HG03139 (cell line): ENCODE measurements at regions not wholly inside any gene's neighbourhood (a gene's known extent, or its start where the extent isn't known, plus 50 kb on each side); places are given as distances from the start of the nearest gene placed in this dataset.
"Not testable (repeated sequence)": the region's sequence is repeated elsewhere in the genome, so short reads cannot be mapped to it uniquely, and the experiment has no call there.

ENCODE experiments used
- ATAC-seq: cut with Tn5 transposase; IDR thresholded peaks from one replicate; pipeline ENCODE4 v1.9.1; 2021; ENCODE audit not compliant: unreplicated experiment

GRCh38 chr9:115692868-115693267 is 460.7 kb upstream of the PAPPA start:
- ATAC-seq, result not testable (repeated sequence)

GRCh38 chr9:115694014-115694413 is 459.6 kb upstream of the PAPPA start:
- ATAC-seq, result no peak

DNA sequence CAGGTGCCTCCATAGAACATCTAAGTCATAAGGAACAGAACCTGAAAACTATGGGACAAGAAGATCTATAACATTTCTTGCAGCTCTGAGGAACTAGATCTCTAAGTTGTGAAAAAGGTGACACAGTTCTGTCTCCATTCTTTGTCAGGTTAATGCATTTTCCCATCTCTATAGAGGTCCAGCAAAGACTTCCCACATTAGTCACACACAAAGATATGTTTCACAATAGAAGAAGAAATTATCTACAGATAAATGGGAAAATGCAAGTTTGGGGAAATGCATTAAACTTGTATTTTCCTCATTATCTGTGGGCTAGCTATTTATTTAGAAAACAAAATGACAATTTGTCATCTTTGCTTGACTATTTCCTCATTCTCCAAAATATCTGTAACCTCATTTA is 458.6 kb upstream of the PAPPA start:
- no peak for ATAC-seq

DNA sequence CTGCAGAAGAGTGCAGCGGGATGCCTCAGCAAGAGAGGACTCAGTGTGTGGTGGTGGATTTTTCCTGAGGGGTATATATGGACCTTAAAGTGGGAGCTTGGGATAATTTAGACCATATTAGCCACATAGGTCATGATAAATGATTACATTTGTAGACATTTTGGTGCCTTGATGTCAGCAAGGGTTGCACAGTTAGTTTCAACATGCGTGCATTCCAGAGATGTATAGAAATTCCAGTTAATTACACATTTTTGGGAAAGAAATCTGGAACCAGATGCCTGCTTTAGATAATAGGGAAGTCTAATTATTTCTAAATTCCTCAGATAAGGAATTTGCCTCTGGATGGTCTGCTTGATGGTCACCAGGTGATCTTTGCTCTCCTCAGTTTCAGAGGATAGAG is 440.6 kb upstream of the PAPPA start:
- ATAC-seq, result no peak

- no peak for ATAC-seq
Measured at GRCh38 chr9:115715666-115716065, 437.9 kb upstream of the PAPPA start.

DNA sequence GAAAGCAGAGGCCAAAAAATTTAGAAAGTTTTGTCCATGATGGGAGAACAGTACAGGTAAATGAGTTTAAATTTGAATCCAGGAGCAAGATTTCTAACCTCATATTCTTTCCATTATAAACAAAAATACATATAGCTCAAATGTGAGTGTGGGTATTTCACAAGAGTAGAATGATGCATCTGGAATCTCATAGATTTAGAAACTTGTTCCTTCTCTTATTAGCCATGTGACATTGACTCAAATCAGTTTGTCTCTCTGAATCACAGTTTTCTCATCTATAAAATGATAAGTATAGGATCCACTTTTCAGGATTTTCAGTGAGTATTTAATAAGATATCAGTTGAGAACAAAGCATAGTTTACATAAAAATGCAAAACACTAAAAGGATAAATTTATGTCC is 436.3 kb upstream of the PAPPA start:
- no peak for ATAC-seq

DNA sequence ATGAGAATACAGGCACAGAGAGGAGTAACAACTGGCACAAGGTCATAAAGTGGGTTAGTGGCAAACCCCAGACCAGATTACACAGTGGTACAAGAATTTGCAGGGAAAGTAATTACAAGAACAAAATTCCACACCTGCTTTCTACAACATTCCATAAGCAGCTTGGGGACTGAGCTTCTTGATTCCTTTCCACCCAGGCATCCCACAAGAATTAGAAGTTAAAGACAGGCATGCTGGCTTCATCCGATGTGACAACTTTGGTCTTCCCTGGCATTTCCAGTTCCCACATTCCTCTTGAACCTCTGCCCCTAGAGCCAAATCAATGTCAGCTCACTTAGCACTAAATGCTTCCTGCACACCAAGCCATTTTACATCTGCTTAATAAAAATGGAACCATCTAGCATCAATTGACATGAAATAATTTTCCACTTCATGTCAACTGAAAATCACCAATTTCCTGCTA is 435.8 kb upstream of the PAPPA start:
- no peak for ATAC-seq

DNA sequence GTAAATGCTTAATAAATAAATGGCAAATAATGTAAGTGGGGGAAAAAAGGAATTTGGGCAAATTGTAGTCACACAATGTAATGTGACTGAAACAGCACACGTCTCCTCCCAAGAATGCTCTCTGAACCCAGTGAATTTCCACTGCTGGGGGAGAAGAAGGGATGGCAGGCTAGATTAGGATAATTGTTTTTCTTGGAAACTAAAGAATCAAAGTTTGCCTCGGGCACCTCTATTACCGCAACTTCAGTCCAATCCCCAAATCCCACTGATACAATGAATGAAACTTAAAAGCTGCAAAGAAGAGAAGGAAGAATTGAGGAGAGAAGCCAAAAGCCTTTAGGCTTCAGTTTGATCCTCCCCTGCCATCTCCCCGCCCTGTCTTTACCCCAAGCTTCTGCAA is 423.2 kb upstream of the PAPPA start:
- no peak for ATAC-seq

DNA sequence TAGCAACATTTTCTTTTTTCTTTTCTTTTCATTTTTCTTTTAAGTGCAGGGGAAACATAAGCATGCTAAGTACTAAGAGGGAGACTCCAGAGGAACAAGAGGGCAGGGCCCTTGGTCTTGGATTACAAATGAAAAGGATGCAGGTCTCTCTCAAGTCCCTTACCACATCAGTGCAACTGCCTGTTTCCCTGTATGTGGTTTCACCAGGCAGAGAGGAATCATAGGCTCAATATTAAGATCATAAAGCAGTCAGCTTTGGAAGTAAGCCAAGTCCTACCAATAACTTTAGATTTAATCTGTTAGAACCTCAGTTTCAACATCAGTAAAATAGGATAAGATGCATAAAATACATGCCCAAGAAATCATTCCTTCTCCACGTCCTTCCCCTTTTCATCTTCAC is 422.7 kb upstream of the PAPPA start:
- ATAC-seq, result no peak

GRCh38 chr9:115733318-115734110 is 420.1 kb upstream of the PAPPA start:
- no peak for ATAC-seq

DNA sequence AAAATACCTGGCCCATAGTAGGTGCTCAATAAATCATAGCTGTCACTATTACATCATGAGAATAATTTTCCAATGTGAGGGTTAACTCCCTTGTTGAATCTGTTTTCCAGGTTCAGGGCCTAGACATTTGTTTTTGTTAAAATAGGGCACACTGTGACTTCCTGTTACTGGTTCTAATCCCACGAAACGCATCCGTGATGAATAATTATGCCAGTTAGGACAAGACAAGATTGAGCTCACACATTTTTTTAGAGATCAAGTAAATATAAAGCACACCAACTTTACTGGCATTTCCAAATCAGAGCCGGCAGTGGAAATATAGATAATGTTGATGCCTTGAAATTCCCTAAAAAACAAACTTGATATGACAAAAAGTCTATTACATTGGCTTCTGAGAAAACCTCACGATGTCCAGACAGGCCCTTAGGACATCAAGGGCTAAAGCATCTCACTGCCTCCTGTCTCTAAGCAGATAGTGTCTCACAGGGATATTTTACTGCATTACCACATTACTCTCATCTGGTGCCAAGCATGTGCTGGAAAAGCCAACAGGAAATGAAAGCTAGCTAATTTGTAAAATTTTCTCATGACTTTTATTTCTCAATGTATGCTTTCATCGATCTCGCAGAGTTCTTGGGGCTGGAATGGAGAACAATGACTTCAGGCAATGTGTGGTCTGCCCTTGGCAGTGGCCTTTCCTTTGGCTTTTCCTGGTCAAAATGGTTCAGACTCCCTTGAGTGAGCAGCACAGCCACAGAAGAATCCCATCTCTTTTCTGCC is 414.3 kb upstream of the PAPPA start:
- no peak for ATAC-seq

GRCh38 chr9:115740986-115741385 is 412.6 kb upstream of the PAPPA start:
- ATAC-seq, result no peak

GRCh38 chr9:115743709-115744605 is 409.6 kb upstream of the PAPPA start:
- ATAC-seq, result no peak

DNA sequence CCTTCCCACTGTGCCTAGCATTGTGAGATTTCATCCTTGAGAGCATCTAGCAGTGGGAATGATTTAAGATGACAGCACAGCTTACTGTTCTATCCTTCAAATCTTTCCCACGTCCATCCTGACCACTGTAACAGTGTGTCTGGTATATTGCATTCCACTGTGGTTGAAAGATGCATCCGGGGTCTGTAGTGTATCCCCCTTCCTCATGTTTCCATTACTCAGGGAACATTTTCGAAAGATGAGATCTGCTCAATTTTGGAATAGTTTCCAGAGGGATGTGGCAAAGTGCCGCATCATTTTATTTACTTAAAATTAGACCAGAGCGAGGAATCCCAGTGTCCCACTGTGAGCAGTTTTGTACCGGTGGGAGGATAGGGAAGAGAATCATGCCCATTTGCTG is 407.1 kb upstream of the PAPPA start:
- no peak for ATAC-seq

DNA sequence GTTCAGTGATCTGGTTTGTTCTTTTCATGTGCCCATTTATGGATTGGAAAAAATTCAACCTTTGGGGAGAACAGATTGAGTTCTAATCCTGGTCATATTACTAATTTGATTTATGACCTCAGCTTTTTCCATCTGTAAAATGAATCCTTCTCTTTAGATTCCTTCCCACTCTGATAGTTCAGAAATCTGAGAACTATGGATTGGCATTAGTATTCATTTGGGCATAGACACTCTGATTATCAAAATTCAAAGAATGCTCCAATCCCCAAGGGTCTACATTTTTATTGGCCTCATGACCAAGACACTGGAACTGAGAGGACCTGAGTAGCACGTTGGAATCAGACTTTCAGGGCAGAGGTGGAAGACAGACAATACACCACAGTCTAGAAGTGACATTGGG is 405.9 kb upstream of the PAPPA start:
- ATAC-seq, result no peak

DNA sequence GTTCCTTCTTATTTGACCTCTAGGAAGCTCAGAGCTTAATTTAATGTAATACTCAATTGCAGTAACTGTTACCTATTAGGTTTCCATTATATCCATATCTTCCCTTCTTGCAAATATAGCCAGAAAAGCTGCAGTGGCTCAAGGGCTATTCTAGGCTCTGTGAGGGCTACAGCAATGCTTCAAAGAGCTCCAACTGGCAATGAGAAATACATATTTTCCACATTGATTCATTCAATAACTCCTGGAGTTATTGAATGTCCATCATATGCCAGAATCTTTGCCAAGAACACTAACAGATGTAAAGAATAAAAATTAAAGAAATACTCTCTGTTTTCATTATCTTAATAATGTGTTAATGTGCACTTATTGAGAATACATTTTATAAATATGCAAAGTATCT is 396.9 kb upstream of the PAPPA start:
- ATAC-seq, result no peak

DNA sequence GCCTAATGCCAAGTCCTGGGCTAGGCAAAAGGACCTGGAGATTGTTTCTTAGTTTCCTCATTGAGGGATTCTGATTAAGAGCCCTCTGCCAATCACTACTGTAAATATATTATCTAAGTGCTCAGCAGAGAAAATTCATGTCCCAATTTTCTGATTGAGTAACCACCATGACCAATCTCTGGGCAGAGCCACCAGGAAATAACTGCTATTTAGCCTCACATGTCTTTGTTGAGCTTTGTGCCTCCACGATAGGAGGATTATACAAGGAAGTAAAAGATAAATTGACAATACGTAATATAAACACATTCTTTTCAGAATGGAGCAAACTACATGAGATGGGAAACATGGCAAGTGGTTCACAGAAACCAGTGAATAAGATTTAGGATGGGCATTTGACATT is 396.1 kb upstream of the PAPPA start:
- no peak for ATAC-seq

GRCh38 chr9:115758441-115758840 is 395.1 kb upstream of the PAPPA start:
- no peak for ATAC-seq

DNA sequence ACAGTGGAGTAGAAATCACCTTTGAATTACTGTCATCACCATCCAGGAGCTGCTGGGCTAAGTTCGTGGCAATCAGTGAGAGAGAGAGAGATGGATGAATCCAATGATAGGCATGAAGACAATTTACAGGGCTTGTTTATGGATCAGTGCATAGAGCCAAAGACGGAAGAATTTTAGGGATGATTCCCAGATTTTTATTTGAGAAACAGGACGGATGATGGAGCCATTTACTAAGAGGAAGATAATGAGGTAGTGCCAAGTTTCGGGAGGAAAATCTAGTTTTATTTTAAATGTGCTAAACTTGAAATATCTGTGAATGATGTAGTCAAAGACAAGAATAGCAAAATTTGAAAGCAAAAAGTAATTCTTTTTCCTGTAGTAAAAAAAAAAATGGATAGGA is 394.2 kb upstream of the PAPPA start:
- no peak for ATAC-seq

GRCh38 chr9:115764645-115765044 is 388.9 kb upstream of the PAPPA start:
- ATAC-seq, result no peak

GRCh38 chr9:115765060-115765459 is 388.5 kb upstream of the PAPPA start:
- no peak for ATAC-seq
